GM23248 (cell line): ENCODE measurements at regions not wholly inside any gene's neighbourhood (a gene's known extent, or its start where the extent isn't known, plus 50 kb on each side); places are given as distances from the start of the nearest gene placed in this dataset.

ENCODE experiments used
- EZH2 ChIP-seq: fragments of 200-600 bp; sonication (generic); IDR thresholded peaks from 2 replicates; pipeline ENCODE4 v1.6.1; 2018; ENCODE audit warnings: antibody characterized with exemption, mild to moderate bottlenecking; ENCODE audit not compliant: insufficient read depth, poor library complexity, severe bottlenecking
- EZH2phosphoT487 ChIP-seq: fragments of 200-600 bp; sonication (generic); IDR thresholded peaks from 2 replicates; pipeline ENCODE4 v1.6.1; 2018; ENCODE audit warnings: antibody characterized with exemption, moderate library complexity, mild to moderate bottlenecking, low read depth; ENCODE audit not compliant: insufficient read depth

GRCh38 chr3:72634128-72634527 lies 214.1 kb downstream of the SHQ1 start:
- TF ChIP-seq EZH2 (no peak), EZH2phosphoT487 (no peak)
